ENCODE measurements at regions not wholly inside any gene's neighbourhood (a gene's known extent, or its start where the extent isn't known, plus 50 kb on each side); places are given as distances from the start of the nearest gene placed in this dataset.

DNA sequence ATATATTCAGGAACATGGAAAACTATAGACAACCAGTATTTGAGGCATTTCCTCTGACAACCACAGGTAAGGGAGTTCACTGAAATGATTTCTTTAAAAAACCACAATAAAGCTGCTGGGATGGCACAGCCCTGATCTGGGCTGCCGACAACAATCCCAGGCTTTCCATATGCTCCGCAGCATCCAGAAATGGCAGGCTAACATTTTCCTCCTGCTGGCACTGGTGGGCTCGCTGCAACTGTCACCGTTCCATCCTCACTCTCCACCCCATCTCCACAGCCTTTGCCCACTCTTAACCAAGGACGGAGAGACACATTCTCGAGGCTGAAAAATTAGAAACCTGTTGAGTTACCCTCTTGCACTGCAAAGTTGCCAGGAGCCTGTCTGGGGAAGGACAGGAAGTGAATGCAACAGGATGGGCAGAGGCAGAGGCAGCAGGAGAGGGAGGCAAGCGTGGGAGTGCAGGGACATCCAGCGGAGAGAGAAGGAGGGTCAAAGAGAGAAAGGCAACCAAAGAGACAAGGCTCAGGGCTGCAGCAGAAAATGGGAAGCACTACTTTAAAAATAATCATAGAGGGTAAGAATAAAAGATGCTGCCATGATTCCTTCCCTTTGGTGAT, 79.0 kb upstream of the ARRDC4 start:
- Histone ChIP-seq H3K9ac (ENCODE audit: control insufficient read depth, extremely low read depth, insufficient read depth, low read length) (no peak overlapping the region), H3K4me3 (ENCODE audit: control insufficient read depth in 2 of 3, extremely low read depth in 1 of 3, insufficient read depth in 2 of 3, low read depth in 1 of 3, low read length in 3 of 3) (no peak overlapping the region), H3K79me2 (ENCODE audit: control insufficient read depth, insufficient read depth, low read length) (no peaks in the 10 kb centered on the region), H3K27ac (ENCODE audit: control insufficient read depth, insufficient read depth, low read length) (no peak overlapping the region), H3K4me1 (ENCODE audit: control insufficient read depth, extremely low read depth, insufficient read depth, low read length) (no peaks in the 10 kb centered on the region), H3K4me2 (ENCODE audit: control insufficient read depth, extremely low read depth, insufficient read depth, low read depth, low read length) (no peak overlapping the region), H4K20me1 (ENCODE audit: control insufficient read depth, extremely low read depth, insufficient read depth, low read length) (no peaks in the 10 kb centered on the region), H3K9me3 (ENCODE audit: control insufficient read depth, low read depth, low read length) (no peaks in the 10 kb centered on the region), H3K27me3 (ENCODE audit: control insufficient read depth, extremely low read depth, insufficient read depth, low read length) (no peaks in the 10 kb centered on the region), H3K36me3 (ENCODE audit: control insufficient read depth in 2 of 2, extremely low read depth in 1 of 2, insufficient read depth in 2 of 2, low read length in 2 of 2) (no peaks in the 10 kb centered on the region), H3K9me1 (ENCODE audit: control insufficient read depth, extremely low read depth, insufficient read depth, low read length) (no peaks in the 10 kb centered on the region), H2AFZ (ENCODE audit: control insufficient read depth, low read length) (no peak overlapping the region)
- TF ChIP-seq, protein P1, sequence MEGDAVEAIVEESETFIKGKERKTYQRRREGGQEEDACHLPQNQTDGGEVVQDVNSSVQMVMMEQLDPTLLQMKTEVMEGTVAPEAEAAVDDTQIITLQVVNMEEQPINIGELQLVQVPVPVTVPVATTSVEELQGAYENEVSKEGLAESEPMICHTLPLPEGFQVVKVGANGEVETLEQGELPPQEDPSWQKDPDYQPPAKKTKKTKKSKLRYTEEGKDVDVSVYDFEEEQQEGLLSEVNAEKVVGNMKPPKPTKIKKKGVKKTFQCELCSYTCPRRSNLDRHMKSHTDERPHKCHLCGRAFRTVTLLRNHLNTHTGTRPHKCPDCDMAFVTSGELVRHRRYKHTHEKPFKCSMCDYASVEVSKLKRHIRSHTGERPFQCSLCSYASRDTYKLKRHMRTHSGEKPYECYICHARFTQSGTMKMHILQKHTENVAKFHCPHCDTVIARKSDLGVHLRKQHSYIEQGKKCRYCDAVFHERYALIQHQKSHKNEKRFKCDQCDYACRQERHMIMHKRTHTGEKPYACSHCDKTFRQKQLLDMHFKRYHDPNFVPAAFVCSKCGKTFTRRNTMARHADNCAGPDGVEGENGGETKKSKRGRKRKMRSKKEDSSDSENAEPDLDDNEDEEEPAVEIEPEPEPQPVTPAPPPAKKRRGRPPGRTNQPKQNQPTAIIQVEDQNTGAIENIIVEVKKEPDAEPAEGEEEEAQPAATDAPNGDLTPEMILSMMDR (optimal IDR thresholded peaks at IDR 0.05 in 1 of 3, IDR thresholded peaks at IDR 0.05 in 1 of 3, conservative IDR thresholded peaks at IDR 0.05 in 1 of 3; ENCODE audit: extremely low read depth in 1 of 3, insufficient read depth in 2 of 3, low read length in 3 of 3), result no peak
- TF ChIP-seq EZH2 (IDR thresholded peaks at IDR 0.05; ENCODE audit: low read length), result no peak
- dilution Hi-C loops (cut with MboI; ENCODE audit: extremely low pct_ligation_motif_present, low sequenced_read_pairs), result no loop called here
- DNase-seq (ENCODE audit: low read depth, low spot score), result no peak
- no peak for FAIRE-seq

DNA sequence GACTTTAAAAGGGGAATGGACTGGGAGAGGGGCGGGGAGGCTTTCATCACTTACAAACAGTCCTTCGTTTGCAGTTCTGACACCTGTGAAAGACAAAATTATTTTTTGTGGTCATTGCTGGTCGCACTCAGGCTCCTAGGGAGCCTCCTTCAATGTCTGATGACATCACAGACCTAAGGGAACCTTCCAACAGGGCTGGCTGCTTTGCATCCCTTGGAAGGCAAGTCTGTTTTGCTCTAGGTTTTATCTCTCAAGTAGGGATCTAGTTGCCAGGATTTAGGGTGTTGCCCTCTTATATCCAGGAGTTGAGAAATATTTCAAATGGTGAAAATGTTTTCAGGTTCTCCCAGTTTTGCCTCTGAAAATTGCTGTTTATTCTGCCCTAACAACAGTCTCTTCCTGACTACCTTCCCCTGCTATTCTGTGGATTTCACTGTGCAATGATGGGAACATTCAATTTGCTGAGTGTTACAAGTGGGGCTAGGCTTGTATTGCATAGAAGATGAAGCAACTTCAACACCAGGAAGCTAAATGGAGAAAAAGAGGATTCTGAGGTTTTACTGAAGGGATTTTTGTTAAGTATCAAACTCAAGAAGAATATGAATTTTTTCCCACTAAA, 75.9 kb upstream of the ARRDC4 start:
- dilution Hi-C loops (cut with MboI; ENCODE audit: extremely low pct_ligation_motif_present, low sequenced_read_pairs), result no loop called here

More for the DNA sequence above, 75.9 kb upstream of the ARRDC4 start:
- Histone ChIP-seq H3K9me1 (ENCODE audit: control insufficient read depth, extremely low read depth, insufficient read depth, low read length) (no peaks in the 10 kb centered on the region), H3K27ac (ENCODE audit: control insufficient read depth, insufficient read depth, low read length) (no peak overlapping the region), H2AFZ (ENCODE audit: control insufficient read depth, low read length) (no peak overlapping the region), H3K9ac (ENCODE audit: control insufficient read depth, extremely low read depth, insufficient read depth, low read length) (no peak overlapping the region), H3K4me3 (ENCODE audit: control insufficient read depth in 2 of 3, extremely low read depth in 1 of 3, insufficient read depth in 2 of 3, low read depth in 1 of 3, low read length in 3 of 3) (no peak overlapping the region), H3K79me2 (ENCODE audit: control insufficient read depth, insufficient read depth, low read length) (no peaks in the 10 kb centered on the region), H3K4me2 (ENCODE audit: control insufficient read depth, extremely low read depth, insufficient read depth, low read depth, low read length) (no peak overlapping the region), H3K4me1 (ENCODE audit: control insufficient read depth, extremely low read depth, insufficient read depth, low read length) (no peaks in the 10 kb centered on the region), H4K20me1 (ENCODE audit: control insufficient read depth, extremely low read depth, insufficient read depth, low read length) (no peaks in the 10 kb centered on the region), H3K36me3 (ENCODE audit: control insufficient read depth in 2 of 2, extremely low read depth in 1 of 2, insufficient read depth in 2 of 2, low read length in 2 of 2) (no peaks in the 10 kb centered on the region), H3K27me3 (ENCODE audit: control insufficient read depth, extremely low read depth, insufficient read depth, low read length) (no peaks in the 10 kb centered on the region), H3K9me3 (ENCODE audit: control insufficient read depth, low read depth, low read length) (no peaks in the 10 kb centered on the region)
- DNase-seq (ENCODE audit: low read depth, low spot score) (no peak), FAIRE-seq (no peak)
- no peak for TF ChIP-seq EZH2 (IDR thresholded peaks at IDR 0.05; ENCODE audit: low read length)
- TF ChIP-seq, protein P1 (optimal IDR thresholded peaks at IDR 0.05 in 1 of 3, IDR thresholded peaks at IDR 0.05 in 1 of 3, conservative IDR thresholded peaks at IDR 0.05 in 1 of 3; ENCODE audit: extremely low read depth in 1 of 3, insufficient read depth in 2 of 3, low read length in 3 of 3), result no peak
